ENCODE measurements at regions not wholly inside any gene's neighbourhood (a gene's known extent, or its start where the extent isn't known, plus 50 kb on each side); places are given as distances from the start of the nearest gene placed in this dataset.

GRCh38 chr12:93214523-93215289 lies 163.0 kb upstream of the NUDT4 start:
- no peak for TF ChIP-seq EZH2phosphoT487 (IDR thresholded peaks at IDR 0.05; ENCODE audit: borderline replicate concordance, low read depth, low read length)
- no peak for TF ChIP-seq CTCF (conservative IDR thresholded peaks at IDR 0.05; ENCODE audit: low read length)
- Histone ChIP-seq H4K20me1 (ENCODE audit: insufficient read depth, low read length) (no peaks in the 10 kb centered on the region), H3K27ac (ENCODE audit: low read depth, low read length, poor library complexity, severe bottlenecking) (no peak overlapping the region), H3K79me2 (ENCODE audit: insufficient read depth, low read depth, low read length) (no peaks in the 10 kb centered on the region), H2AFZ (ENCODE audit: low read length) (no peak overlapping the region), H3K9me3 (ENCODE audit: low read length) (no peaks in the 10 kb centered on the region), H3K4me3 (ENCODE audit: low read depth, low read length, poor library complexity, severe bottlenecking) (no peak overlapping the region), H3K9me2 (ENCODE audit: insufficient read depth, low read length) (no peaks in the 10 kb centered on the region), H3K4me1 (ENCODE audit: insufficient read depth, low read length, poor library complexity, severe bottlenecking) (peaks cover 6% of the 10 kb centered on the region), H3K4me2 (ENCODE audit: low read length) (no peak overlapping the region), H3K36me3 (ENCODE audit: insufficient read depth, low read length) (no peaks in the 10 kb centered on the region)
- no TSS peak for BruUV-seq (replicated peaks)
- intact Hi-C loops (cut with micrococcal nuclease; ENCODE audit: unreplicated experiment), result no loop called here
- DNase-seq (ENCODE audit: low spot score), result no peak
- ChIA-PET POLR2A (interaction anchor here (1.0 kb wide), 2 partner anchors 23 to 34 kb away, joined by 4 to 6 read pairs; no protein-coding TSS in a partner anchor), CTCF (ENCODE audit: unreplicated experiment) (no interaction called here)

- POLR2A ChIA-PET, result interaction anchor here (1.0 kb wide), 1 partner anchor 33 kb away, joined by 4 read pairs; no protein-coding TSS in a partner anchor
- BruUV-seq (replicated peaks), result no TSS peak
- H3K4me3 ChIP-seq (ENCODE audit: low read depth, low read length, poor library complexity, severe bottlenecking), result no peak overlapping the region
- H4K20me1 ChIP-seq (ENCODE audit: insufficient read depth, low read length), result no peaks in the 10 kb centered on the region
- TF ChIP-seq EZH2phosphoT487 (IDR thresholded peaks at IDR 0.05; ENCODE audit: borderline replicate concordance, low read depth, low read length) (no peak), CTCF (conservative IDR thresholded peaks at IDR 0.05; ENCODE audit: low read length) (no peak)
- H3K4me1 ChIP-seq (ENCODE audit: insufficient read depth, low read length, poor library complexity, severe bottlenecking), result peaks cover 6% of the 10 kb centered on the region
- H3K9me2 ChIP-seq (ENCODE audit: insufficient read depth, low read length), result no peaks in the 10 kb centered on the region
- intact Hi-C loops (cut with micrococcal nuclease; ENCODE audit: unreplicated experiment), result no loop called here
- no peaks in the 10 kb centered on the region for H3K79me2 ChIP-seq (ENCODE audit: insufficient read depth, low read depth, low read length)
- no peak overlapping the region for H3K4me2 ChIP-seq (ENCODE audit: low read length)
- no peaks in the 10 kb centered on the region for H3K36me3 ChIP-seq (ENCODE audit: insufficient read depth, low read length)
- H3K9me3 ChIP-seq (ENCODE audit: low read length), result no peaks in the 10 kb centered on the region
- DNase-seq (ENCODE audit: low spot score), result no peak
- H3K27ac ChIP-seq (ENCODE audit: low read depth, low read length, poor library complexity, severe bottlenecking), result no peak overlapping the region
- CTCF ChIA-PET (ENCODE audit: unreplicated experiment), result no interaction called here
- H2AFZ ChIP-seq (ENCODE audit: low read length), result no peak overlapping the region
Measured at GRCh38 chr12:93215290-93215678, 162.4 kb upstream of the NUDT4 start.

DNA sequence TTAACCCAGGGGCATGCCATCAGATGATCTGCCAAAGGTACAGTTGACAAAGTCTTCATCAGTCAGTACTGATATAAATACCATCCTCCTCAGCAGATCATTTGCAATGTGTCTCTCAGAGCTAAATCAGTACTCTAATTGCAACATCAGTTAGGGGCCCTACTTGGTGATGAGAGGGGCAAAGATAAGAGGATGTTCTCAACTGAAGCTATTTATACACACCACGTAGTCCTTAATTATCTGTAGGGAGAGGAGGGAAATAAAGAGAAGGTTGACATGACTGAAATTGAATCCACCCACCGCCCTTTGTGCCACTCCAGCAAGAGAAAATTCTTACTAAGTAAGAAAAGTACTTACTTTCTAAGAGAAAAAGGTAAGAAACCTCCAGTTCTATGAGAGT lies 157.8 kb upstream of the NUDT4 start:
- CTCF ChIA-PET (ENCODE audit: unreplicated experiment), result no interaction called here
- Histone ChIP-seq H3K79me2 (ENCODE audit: insufficient read depth, low read depth, low read length) (no peaks in the 10 kb centered on the region), H3K27ac (ENCODE audit: low read depth, low read length, poor library complexity, severe bottlenecking) (no peak overlapping the region), H3K4me2 (ENCODE audit: low read length) (no peak overlapping the region), H3K9me3 (ENCODE audit: low read length) (no peaks in the 10 kb centered on the region), H3K4me3 (ENCODE audit: low read depth, low read length, poor library complexity, severe bottlenecking) (no peak overlapping the region), H3K4me1 (ENCODE audit: insufficient read depth, low read length, poor library complexity, severe bottlenecking) (peaks cover 6% of the 10 kb centered on the region), H3K9me2 (ENCODE audit: insufficient read depth, low read length) (no peaks in the 10 kb centered on the region), H3K36me3 (ENCODE audit: insufficient read depth, low read length) (no peaks in the 10 kb centered on the region), H2AFZ (ENCODE audit: low read length) (no peak overlapping the region), H4K20me1 (ENCODE audit: insufficient read depth, low read length) (no peaks in the 10 kb centered on the region)
- POLR2A ChIA-PET, result interaction anchor here (0.9 kb wide), 1 partner anchor 24 kb away, joined by 3 read pairs; no protein-coding TSS in a partner anchor
- intact Hi-C loops (cut with micrococcal nuclease; ENCODE audit: unreplicated experiment), result no loop called here
- TF ChIP-seq EZH2phosphoT487 (IDR thresholded peaks at IDR 0.05; ENCODE audit: borderline replicate concordance, low read depth, low read length), result no peak
- TF ChIP-seq CTCF (conservative IDR thresholded peaks at IDR 0.05; ENCODE audit: low read length), result no peak
- BruUV-seq (replicated peaks), result no TSS peak
- DNase-seq (ENCODE audit: low spot score), result no peak

All from OCI-LY7 (cell line).